H9 (cell line): ENCODE measurements at regions not wholly inside any gene's neighbourhood (a gene's known extent, or its start where the extent isn't known, plus 50 kb on each side); places are given as distances from the start of the nearest gene placed in this dataset.

Experiments used
- DNase-seq: peaks from one replicate; pipeline ENCODE4 v3.0.0-alpha.2; 2017
- H2AFZ ChIP-seq: one replicate; pipeline ENCODE4 v1.6.1; 2013; ENCODE audit warnings: mild to moderate bottlenecking, low read length, control low read depth, moderate library complexity
- H2AK5ac ChIP-seq: 2 replicates; pipeline ENCODE4 v1.6.1; 2013; ENCODE audit warnings: low read length, control low read depth, mixed read lengths; ENCODE audit not compliant: insufficient read length
- H2BK120ac ChIP-seq: one replicate; pipeline ENCODE4 v1.6.1; 2013; ENCODE audit warnings: low read depth, mild to moderate bottlenecking, low read length, control low read depth, inconsistent platforms; ENCODE audit not compliant: poor library complexity, severe bottlenecking
- H2BK12ac ChIP-seq: 2 replicates; pipeline ENCODE4 v1.6.1; 2013; ENCODE audit warnings: low read length, control low read depth, mixed read lengths, low read depth; ENCODE audit not compliant: insufficient read length
- H2BK15ac ChIP-seq: 2 replicates; pipeline ENCODE4 v1.6.1; 2013; ENCODE audit warnings: low read depth, low read length, control low read depth
- H2BK20ac ChIP-seq: one replicate; pipeline ENCODE4 v1.6.1; 2013; ENCODE audit warnings: low read depth, mild to moderate bottlenecking, low read length, control low read depth, inconsistent platforms; ENCODE audit not compliant: poor library complexity, severe bottlenecking
- H2BK5ac ChIP-seq: 2 replicates; pipeline ENCODE4 v1.6.1; 2013; ENCODE audit warnings: low read length, control low read depth, mixed read lengths; ENCODE audit not compliant: insufficient read length
- H3K14ac ChIP-seq: 2 replicates; pipeline ENCODE4 v1.6.1; 2013; ENCODE audit warnings: low read length, control low read depth; ENCODE audit not compliant: insufficient read depth
- H3K18ac ChIP-seq: 2 replicates; pipeline ENCODE4 v1.6.1; 2013; ENCODE audit warnings: low read depth, mild to moderate bottlenecking, mixed read lengths, low read length, control low read depth; ENCODE audit not compliant: insufficient read length
- H3K23ac ChIP-seq: 2 replicates; pipeline ENCODE4 v1.6.1; 2013; ENCODE audit warnings: low read length, control low read depth, mixed read lengths, low read depth; ENCODE audit not compliant: insufficient read length
- H3K23me2 ChIP-seq: 2 replicates; pipeline ENCODE4 v1.6.1; 2013; ENCODE audit warnings: low read depth, mild to moderate bottlenecking, mixed read lengths, low read length, control low read depth; ENCODE audit not compliant: insufficient read length, poor library complexity, severe bottlenecking
- H3K27ac ChIP-seq: 2 replicates; pipeline ENCODE4 v1.5.1; 2013; ENCODE audit warnings: low read length, control low read depth, mixed read lengths, low read depth; ENCODE audit not compliant: insufficient read length
- H3K27me3 ChIP-seq: 2 replicates; pipeline ENCODE4 v1.6.1; 2013; ENCODE audit warnings: low read length, control low read depth, inconsistent platforms; ENCODE audit not compliant: insufficient read depth
- H3K4ac ChIP-seq: 2 replicates; pipeline ENCODE4 v1.6.1; 2013; ENCODE audit warnings: low read depth, mild to moderate bottlenecking, control low read depth, inconsistent platforms, low read length, moderate library complexity
- H3K4me1 ChIP-seq: 2 replicates; pipeline ENCODE4 v1.6.1; 2013; ENCODE audit warnings: low read length, control low read depth, inconsistent platforms; ENCODE audit not compliant: insufficient read depth
- H3K4me2 ChIP-seq: 2 replicates; pipeline ENCODE4 v1.6.1; 2013; ENCODE audit warnings: low read length, control low read depth, mixed read lengths; ENCODE audit not compliant: insufficient read length, insufficient read depth
- H3K56ac ChIP-seq: 2 replicates; pipeline ENCODE4 v1.6.1; 2013; ENCODE audit warnings: low read depth, mild to moderate bottlenecking, mixed read lengths, low read length, control low read depth; ENCODE audit not compliant: insufficient read length
- H3K79me1 ChIP-seq: 2 replicates; pipeline ENCODE4 v1.6.1; 2013; ENCODE audit warnings: low read depth, mild to moderate bottlenecking, moderate library complexity, low read length, control low read depth, inconsistent platforms; ENCODE audit not compliant: insufficient read depth, poor library complexity, severe bottlenecking
- H3K79me2 ChIP-seq: 2 replicates; pipeline ENCODE4 v1.6.1; 2013; ENCODE audit warnings: low read length, control low read depth, inconsistent platforms; ENCODE audit not compliant: insufficient read depth
- H3K9ac ChIP-seq: 2 replicates; pipeline ENCODE4 v1.6.1; 2013; ENCODE audit warnings: low read length, control low read depth, mixed read lengths; ENCODE audit not compliant: insufficient read length; ENCODE audit errors: extremely low read depth
- H3K9me3 ChIP-seq: one replicate; pipeline ENCODE4 v1.6.1; 2013; ENCODE audit warnings: low read depth, low read length, inconsistent platforms; ENCODE audit not compliant: control insufficient read depth
- H3T11ph ChIP-seq: one replicate; pipeline ENCODE4 v1.6.1; 2013; ENCODE audit warnings: mild to moderate bottlenecking, low read length, control low read depth, inconsistent platforms
- H4K20me1 ChIP-seq: one replicate; pipeline ENCODE4 v1.6.1; 2013; ENCODE audit not compliant: control insufficient read depth, insufficient read length, insufficient read depth
- H4K5ac ChIP-seq: 2 replicates; pipeline ENCODE4 v1.6.1; 2013; ENCODE audit warnings: low read depth, mild to moderate bottlenecking, mixed read lengths, low read length, control low read depth; ENCODE audit not compliant: insufficient read length
- H4K8ac ChIP-seq: replicated peaks from 2 replicates; pipeline ENCODE4 v1.6.1; 2013; ENCODE audit warnings: low read length, control low read depth, mixed read lengths, low read depth; ENCODE audit not compliant: insufficient read length
- H4K91ac ChIP-seq: 2 replicates; pipeline ENCODE4 v1.6.1; 2013; ENCODE audit warnings: low read depth, mild to moderate bottlenecking, moderate library complexity, mixed read lengths, low read length, control low read depth; ENCODE audit not compliant: insufficient read length
- H3K27ac Mint-ChIP-seq, 3 experiments: 2 replicates in 2 of 3; 3 replicates in 1 of 3; pipeline ENCODE4 v1.8.0; 2020 to 2021; ENCODE audit warnings: mixed read lengths in 3 of 3, mild to moderate bottlenecking in 1 of 3, moderate library complexity in 1 of 3
- H3K27me3 Mint-ChIP-seq: 2 replicates; pipeline ENCODE4 v1.8.0; 2021; ENCODE audit warnings: low read depth, mild to moderate bottlenecking, moderate library complexity, mixed read lengths
- H3K36me3 Mint-ChIP-seq, 3 experiments: 2 replicates in 2 of 3; 3 replicates in 1 of 3; pipeline ENCODE4 v1.8.0; 2020 to 2021; ENCODE audit warnings: low read depth in 3 of 3, mixed read lengths in 3 of 3; ENCODE audit not compliant: insufficient read depth in 1 of 3
- H3K4me1 Mint-ChIP-seq, 2 experiments: 2 replicates each; pipeline ENCODE4 v1.8.0; 2020; ENCODE audit warnings: mixed read lengths in 2 of 2
- H3K4me3 Mint-ChIP-seq, 2 experiments: 2 replicates in 1 of 2; 3 replicates in 1 of 2; pipeline ENCODE4 v1.8.0; 2020 to 2021; ENCODE audit warnings: mild to moderate bottlenecking in 2 of 2, mixed read lengths in 2 of 2, moderate library complexity in 1 of 2
- H3K9me3 Mint-ChIP-seq, 2 experiments: 2 replicates in 1 of 2; 3 replicates in 1 of 2; pipeline ENCODE4 v1.8.0; 2020; ENCODE audit warnings: mild to moderate bottlenecking in 2 of 2, mixed read lengths in 2 of 2, moderate library complexity in 1 of 2
- WGBS: extraction: QIAGEN DNeasy Blood & Tissue Kit; methylation state at CpG from one replicate; pipeline ENCODE4 v1.1.7; 2013; ENCODE audit warnings: missing lambda C conversion rate, low lambda C conversion rate, mixed read lengths; ENCODE audit not compliant: insufficient read length; ENCODE audit errors: extremely low coverage; 5-methylcytosine and 5-hydroxymethylcytosine counted together
- TF ChIP-seq, protein P1 (sequence below): fragments of 200-600 bp; sonication (generic); conservative IDR thresholded peaks from 3 replicates; pipeline ENCODE4 v1.8.0; 2021; ENCODE audit warnings: antibody characterized with exemption, mild to moderate bottlenecking

GRCh38 chr3:34531156-34531555 lies 732.7 kb downstream of the PDCD6IP start:
- Histone ChIP-seq H2AK5ac (no peak overlapping the region), H3K23me2 (no peaks in the 10 kb centered on the region), H3T11ph (no peak overlapping the region), H4K8ac (no peak overlapping the region), H3K14ac (no peak overlapping the region), H4K5ac (no peak overlapping the region), H2BK20ac (no peak overlapping the region), H3K56ac (no peak overlapping the region), H2BK12ac (no peak overlapping the region), H3K79me2 (no peaks in the 10 kb centered on the region), H3K4ac (no peak overlapping the region), H3K27ac (no peak overlapping the region), H3K9ac (no peak overlapping the region), H3K9me3 (no peaks in the 10 kb centered on the region), H3K18ac (no peak overlapping the region), H2BK15ac (no peak overlapping the region), H2AFZ (no peak overlapping the region), H2BK5ac (no peak overlapping the region), H3K23ac (no peak overlapping the region), H3K4me2 (no peak overlapping the region), H3K27me3 (no peaks in the 10 kb centered on the region), H4K91ac (no peak overlapping the region), H3K4me1 (no peaks in the 10 kb centered on the region), H2BK120ac (no peak overlapping the region), H4K20me1 (no peaks in the 10 kb centered on the region), H3K79me1 (no peaks in the 10 kb centered on the region)
- Mint-ChIP-seq H3K4me1 (no peaks in the 10 kb centered on the region), H3K36me3 (peaks cover 0 to 4% (median 0%) of the 10 kb centered on the region in 3 experiments; a peak in 2 of 7 replicates), H3K27me3 (no peaks in the 10 kb centered on the region), H3K27ac (no peak overlapping the region), H3K4me3 (no peak overlapping the region), H3K9me3 (no peaks in the 10 kb centered on the region; a peak in 1 of 5 replicates)
- TF ChIP-seq, protein P1, sequence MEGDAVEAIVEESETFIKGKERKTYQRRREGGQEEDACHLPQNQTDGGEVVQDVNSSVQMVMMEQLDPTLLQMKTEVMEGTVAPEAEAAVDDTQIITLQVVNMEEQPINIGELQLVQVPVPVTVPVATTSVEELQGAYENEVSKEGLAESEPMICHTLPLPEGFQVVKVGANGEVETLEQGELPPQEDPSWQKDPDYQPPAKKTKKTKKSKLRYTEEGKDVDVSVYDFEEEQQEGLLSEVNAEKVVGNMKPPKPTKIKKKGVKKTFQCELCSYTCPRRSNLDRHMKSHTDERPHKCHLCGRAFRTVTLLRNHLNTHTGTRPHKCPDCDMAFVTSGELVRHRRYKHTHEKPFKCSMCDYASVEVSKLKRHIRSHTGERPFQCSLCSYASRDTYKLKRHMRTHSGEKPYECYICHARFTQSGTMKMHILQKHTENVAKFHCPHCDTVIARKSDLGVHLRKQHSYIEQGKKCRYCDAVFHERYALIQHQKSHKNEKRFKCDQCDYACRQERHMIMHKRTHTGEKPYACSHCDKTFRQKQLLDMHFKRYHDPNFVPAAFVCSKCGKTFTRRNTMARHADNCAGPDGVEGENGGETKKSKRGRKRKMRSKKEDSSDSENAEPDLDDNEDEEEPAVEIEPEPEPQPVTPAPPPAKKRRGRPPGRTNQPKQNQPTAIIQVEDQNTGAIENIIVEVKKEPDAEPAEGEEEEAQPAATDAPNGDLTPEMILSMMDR, result no peak
- no CpG with 5 or more reads among the region's 5 CpGs for WGBS
- no peak for DNase-seq
